HK-2 (cell line): ENCODE measurements at regions not wholly inside any gene's neighbourhood (a gene's known extent, or its start where the extent isn't known, plus 50 kb on each side); places are given as distances from the start of the nearest gene placed in this dataset.
"Not testable (repeated sequence)": the region's sequence is repeated elsewhere in the genome, so short reads cannot be mapped to it uniquely, and the experiment has no call there.

Experiments
- DNase-seq: peaks from one replicate; pipeline ENCODE4 v3.0.0-alpha.2; 2018; ENCODE audit not compliant: unreplicated experiment

DNA sequence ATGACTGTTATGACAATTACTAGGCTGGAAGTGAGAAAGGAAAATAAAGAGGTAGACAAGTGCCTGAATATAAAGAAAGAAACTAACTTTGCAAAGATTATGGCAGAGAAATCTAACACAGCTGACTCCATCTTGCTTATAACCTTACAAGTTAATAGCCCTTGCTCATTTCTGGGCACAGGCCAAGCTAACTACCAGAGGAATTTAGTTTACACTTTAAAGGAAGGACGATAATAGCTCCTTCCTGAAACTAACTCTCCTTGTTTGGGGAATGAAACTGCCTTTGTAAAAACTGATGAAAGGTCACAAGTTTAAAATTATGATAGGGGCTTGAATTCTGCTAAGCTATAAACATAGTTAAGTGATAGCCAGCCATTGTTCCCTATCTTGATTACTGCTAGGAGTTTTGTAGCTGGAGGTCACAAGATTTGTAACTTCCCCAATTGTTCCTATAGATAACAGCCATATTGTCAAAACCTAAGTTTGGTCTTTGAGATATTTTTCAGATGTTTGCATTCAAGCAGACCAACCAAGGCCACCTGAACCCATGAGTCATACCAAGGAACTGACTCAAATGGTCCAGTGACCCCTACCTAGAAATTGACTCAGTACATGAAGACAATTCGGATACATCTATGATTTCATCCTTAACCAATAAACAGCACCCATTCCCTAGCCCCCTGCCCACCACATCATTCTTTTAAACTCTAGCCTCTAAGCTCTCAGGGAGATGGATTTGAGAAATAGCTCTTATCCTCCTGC, 209.2 kb upstream of the LRATD1 start:
- no peak for DNase-seq

GRCh38 chr2:14424478-14425390, 207.8 kb upstream of the LRATD1 start:
- DNase-seq = no peak

DNA sequence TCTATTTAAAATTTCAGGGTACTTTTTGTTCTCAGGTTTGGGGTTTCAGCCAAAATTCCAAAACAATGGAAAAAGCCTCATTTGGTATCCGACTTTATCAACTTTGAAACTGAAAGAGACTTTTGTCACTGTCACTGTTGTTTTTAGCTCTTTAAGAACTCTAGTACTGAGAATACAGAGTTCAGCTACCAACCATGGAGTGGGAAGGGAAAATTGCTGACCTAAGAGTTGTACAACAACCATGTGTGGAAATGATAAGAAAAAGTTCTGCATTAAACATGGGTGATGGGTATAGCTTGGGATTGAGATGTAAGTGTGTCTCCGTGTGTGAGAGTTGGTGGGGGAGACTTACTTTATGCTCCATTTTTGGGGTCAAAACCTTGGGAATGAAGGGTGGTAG, 206.6 kb upstream of the LRATD1 start:
- DNase-seq = no peak

DNA sequence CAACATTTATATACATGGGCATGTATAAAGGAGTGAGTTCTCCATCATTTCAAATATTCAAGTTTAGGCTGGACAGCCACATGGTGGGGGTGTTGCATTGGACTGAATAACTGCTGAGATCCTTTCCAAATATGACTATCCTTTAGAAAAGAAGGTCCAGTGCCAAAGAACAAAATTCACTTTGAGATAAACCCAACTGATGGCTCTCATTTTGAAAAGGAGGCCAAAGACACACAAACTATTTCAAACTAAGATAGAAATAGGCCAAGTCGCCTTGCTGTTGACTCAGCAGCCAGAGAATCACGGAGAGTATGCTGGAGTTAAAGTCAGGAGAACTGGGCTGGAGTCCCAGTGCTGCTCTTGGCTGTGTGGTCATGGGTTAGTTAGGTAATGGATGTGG, 204.5 kb upstream of the LRATD1 start:
- DNase-seq = no peak

DNA sequence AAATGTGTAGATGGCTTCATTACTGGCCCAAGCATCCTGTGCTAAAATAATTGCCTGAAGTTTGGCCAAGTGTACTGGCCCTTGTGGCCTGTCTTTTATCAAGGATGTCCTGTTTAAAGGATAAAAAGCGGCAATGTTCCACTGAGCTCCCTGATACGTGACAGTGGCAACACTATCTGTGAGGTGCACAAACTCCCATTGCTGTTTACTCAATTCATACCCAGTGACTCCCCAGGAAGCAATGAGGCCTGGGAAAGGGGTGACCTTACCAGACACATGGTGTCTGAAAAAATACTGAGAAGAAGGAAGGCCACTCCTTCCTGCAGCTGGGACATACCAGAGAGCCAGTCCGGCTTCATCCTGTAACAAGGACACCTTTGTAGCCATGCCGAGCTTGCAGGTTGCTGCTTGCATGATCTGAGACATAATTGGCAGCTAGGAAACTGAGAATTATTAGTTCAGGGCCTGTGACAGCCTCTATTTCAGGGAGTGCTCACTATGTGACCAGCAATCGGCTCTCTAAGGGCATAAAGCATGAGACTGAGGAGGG, 198.5 kb upstream of the LRATD1 start:
- no peak for DNase-seq

GRCh38 chr2:14445670-14446069, 186.8 kb upstream of the LRATD1 start:
- no peak for DNase-seq

DNA sequence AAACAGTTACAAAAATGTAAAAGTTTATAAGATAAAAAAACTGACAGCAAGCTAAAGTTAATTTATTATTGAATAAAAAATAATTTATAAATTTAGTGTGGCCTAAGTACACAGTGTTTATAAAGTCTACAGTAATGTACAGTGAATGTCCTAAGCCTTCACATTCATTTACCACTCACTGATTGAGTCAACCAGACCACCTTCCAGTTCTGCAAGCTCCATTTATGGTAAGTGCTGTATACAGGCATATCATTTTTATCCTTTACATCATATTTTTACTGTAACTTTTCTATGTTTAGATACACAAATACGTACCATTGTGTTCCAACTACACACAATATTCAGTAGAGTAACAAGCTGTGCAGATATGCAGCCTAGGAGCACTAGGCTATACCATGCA, 184.2 kb upstream of the LRATD1 start:
- DNase-seq = no peak

- no peak for DNase-seq
Measured at GRCh38 chr2:14451312-14451711, 181.2 kb upstream of the LRATD1 start.

- DNase-seq = no peak
Measured at GRCh38 chr2:14454202-14454601, 178.3 kb upstream of the LRATD1 start.

DNA sequence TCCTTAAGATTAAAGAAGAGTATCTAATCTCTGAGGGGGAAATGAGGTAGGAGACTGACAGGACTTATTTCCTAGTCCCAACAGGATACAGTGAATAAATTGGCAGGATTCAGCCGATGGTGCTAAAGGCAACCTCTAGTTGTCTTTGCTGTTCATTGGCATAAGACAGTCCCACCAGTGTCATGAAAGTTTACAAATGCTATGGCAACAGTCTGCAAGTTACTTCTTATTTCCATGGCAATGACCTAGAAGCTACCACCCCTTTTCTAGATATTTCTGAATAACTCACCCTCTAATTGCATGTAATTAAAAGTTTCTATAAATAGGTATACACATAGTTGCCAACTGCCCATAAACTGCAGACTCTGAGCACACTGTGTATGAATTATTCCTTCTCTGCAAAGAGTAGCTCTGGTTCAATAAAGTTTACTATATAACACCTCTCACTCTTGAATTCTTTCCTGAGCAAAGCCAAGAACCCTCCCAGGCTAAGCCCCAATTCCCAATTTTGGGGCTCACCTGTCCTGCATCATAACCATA, 172.7 kb upstream of the LRATD1 start:
- no peak for DNase-seq

DNA sequence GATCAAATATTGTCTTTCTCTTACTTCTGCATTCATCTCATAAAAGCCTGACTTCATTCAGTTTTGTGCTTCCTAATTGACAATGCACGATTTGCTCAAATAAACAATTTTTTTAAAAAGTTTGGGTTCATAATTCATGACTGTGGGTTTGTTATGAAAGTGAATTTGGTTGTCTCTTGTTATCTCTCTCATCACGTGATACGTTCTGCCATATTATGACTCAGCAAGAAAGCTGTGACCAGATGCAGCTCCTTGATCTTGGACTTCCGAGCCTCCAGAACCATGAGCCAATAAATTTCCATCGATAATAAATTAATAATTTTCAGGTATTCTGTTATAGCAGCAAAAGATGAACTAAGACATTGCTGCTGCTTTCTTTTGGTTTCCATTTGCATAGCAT, 156.5 kb upstream of the LRATD1 start:
- no peak for DNase-seq

DNA sequence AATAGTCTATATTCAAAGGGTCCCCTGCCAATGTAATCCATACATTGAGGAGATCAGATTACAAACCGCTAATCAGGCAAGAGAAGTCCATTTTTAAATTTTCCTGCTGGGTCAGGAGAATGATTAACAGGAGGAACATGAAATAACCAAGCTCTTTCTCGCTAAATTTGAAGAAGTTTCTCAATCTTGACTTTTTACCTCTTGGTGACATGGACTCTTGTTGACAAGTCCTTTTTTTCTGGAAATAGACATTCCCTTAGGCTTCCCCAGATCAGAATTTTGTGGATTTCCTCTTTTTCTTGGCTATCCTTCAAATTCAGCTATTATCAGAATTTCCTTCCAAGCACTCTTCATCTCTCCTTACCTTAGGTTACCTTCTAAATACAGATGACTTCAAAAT, 153.0 kb upstream of the LRATD1 start:
- DNase-seq = no peak

- DNase-seq = no peak
Measured at GRCh38 chr2:14480120-14480519, 152.4 kb upstream of the LRATD1 start.

DNA sequence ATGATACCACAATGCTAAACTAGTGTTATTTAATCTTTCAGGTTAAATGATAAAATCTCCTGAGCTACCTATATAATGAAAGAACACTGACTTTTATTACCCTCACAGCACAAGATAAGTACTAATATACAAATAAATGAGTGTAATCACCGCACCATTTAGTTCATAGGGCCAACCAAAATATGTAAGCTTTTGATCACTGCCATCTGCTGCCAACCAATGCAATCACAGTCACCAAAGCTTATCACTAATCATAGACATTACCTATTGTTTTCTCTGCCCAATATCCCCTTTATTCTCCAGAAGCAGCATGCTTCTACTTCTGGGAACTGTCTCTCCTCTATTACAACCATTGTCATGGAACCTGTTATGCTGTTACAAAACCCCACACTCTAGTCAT, 151.6 kb upstream of the LRATD1 start:
- DNase-seq = no peak

DNA sequence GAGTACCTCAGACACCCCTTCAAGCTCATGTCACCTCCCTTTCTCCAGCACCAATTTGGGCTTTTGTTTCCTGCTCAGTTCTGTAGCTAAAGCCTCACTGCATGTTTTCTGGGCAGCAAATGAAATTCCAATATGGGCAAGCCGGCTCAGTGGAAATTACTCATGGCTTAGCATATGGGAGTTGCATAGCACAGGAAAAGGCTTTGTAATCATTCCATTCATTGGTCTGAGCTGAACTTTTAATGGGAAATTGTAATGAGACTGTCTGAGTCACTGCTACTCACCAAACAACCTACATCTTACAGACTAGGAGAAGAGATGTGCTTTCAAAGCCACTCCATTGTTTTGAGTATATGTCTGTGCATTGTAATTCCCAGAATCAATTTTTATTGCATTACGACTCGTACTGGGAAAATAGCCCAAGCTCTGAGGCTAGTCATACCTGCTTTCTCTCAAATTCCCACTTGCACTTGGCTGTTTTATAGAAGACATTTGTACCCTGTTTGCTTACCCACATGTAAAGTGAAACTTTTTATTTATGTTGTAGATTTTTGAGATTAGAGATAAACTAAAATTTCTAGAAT, 139.5 kb upstream of the LRATD1 start:
- DNase-seq = no peak

GRCh38 chr2:14494759-14495158, 137.8 kb upstream of the LRATD1 start:
- DNase-seq = no peak

DNA sequence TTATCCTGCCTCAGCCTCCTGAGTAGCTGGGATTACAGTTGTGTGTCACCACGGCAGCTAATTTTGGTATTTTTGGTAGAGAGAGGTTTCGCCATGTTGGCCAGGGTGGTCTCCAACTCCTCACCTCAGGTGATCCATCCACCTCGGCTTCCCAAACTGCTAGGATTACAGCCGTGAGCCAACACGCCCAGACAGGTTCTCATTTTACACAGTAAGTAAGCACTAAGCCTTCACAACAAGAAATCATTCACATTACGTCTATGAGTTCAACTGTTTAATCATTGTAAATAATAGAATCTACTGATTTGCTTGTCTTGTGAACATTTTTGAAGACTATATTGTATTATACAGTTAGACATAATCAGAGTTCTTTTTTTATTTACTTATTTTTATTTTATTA, 131.5 kb upstream of the LRATD1 start:
- no peak for DNase-seq

GRCh38 chr2:14506955-14507354, 125.6 kb upstream of the LRATD1 start:
- DNase-seq = not testable (repeated sequence)

GRCh38 chr2:14511541-14511940, 121.0 kb upstream of the LRATD1 start:
- DNase-seq = no peak

DNA sequence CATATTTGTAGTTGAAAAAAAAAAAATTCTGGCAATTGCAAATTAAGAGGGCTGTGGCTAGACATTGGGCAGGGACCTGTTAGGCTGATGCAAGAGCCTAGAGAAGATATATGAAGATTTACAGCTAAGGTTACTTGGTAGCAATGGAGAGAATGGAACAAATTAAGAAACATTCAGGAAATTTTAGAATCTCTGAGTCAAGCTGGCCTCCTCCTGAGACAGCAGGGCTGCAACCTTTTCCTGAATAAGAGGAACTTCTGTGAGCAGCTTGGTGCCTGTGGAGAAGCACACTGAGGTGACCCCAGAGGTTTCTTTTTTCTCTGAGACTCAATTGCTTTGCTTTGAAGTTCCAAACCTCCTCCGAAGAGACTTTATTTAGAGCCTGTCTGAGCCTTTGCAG, 118.6 kb upstream of the LRATD1 start:
- no peak for DNase-seq

DNA sequence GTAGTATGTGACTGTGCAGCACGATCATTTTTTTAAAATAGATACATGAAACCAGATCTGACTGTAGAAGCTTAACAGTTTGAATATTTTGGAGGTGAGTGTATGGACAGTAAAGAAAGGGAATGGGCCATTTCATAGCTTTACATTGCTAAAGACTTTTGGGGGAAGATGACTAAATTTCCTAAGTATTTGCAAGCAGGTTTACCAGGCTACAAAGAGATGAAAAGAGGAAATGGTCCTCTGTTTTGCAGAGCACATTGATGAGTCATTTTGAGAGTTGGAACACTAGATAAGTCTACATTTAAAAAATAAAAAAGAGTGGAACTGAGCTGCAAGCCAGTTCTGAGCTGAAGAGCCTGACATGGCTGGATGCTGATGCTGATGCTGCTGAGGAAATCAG, 115.7 kb upstream of the LRATD1 start:
- no peak for DNase-seq

DNA sequence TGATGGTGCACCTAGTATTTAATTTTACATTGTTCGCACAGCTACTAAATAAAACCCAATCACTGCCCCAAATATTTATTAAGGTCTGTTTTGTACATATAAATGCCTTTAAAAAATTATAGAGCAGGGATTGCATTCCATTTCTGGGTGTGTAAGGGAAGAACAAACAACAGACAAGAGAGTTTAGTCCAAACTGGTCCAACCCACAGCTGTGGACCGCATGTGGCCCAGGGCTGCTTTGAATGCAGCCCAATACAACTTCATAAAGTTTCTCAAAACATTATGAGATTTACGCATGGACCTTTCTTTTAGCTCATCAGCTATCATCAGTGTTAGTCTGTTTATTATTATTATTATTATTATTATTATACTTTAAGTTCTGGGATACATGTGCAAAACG, 114.8 kb upstream of the LRATD1 start:
- no peak for DNase-seq
